ENCODE measurements at regions not wholly inside any gene's neighbourhood (a gene's known extent, or its start where the extent isn't known, plus 50 kb on each side); places are given as distances from the start of the nearest gene placed in this dataset.

DNA sequence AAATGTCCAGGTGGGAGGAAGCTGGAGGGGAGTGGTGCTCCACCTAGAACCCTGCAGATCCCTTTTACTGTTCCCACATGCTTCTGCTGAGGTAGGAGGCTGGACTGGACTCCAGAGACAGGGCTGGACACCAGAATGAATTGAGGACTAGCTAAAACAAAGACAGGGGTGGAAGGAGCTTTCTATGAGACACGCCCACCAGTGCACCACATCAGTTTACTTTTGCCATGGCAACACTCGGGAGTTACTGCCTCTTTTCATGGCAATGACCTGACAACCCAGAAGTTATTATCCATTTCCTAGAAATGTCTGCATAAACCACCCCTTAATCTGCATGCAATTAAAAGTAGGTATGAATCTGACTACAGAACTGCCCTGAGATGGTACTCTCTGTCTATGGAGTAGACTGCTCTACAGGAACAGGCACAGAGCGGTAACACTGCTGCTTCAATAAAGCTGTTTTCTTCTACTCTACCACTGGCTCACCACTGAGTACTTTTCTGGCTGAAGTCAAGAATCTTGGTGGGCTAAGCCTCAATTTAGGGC is 211.7 kb downstream of the TFAP2C start:
- BruUV-seq (replicated peaks), result no TSS peak
- Histone ChIP-seq H3K36me3 (ENCODE audit: control insufficient read depth, insufficient read depth, low read length) (no peaks in the 10 kb centered on the region), H3K27ac (ENCODE audit: low read length) (no peak overlapping the region), H3K4me1 (ENCODE audit: control insufficient read depth, insufficient read depth, low read length) (no peaks in the 10 kb centered on the region), H3K9me3 (ENCODE audit: control insufficient read depth, insufficient read depth, low read depth, low read length) (no peaks in the 10 kb centered on the region), H3K27me3 (ENCODE audit: control insufficient read depth, insufficient read depth, low read length) (peaks cover 8% of the 10 kb centered on the region; the same call in 1 of the 2 replicates), H3K4me3 (ENCODE audit: low read depth in 2 of 2, low read length in 2 of 2) (no peak overlapping the region)
- CTCF ChIA-PET, result no interaction called here
- TF ChIP-seq SIN3A (IDR thresholded peaks at IDR 0.05; ENCODE audit: borderline replicate concordance, insufficient read depth, low read depth, low read length) (no peak), POLR2AphosphoS5 (IDR thresholded peaks at IDR 0.05; ENCODE audit: low read depth, low read length) (no peak), TCF7L2 (IDR thresholded peaks at IDR 0.05; ENCODE audit: low read depth, low read length) (no peak)
- TF ChIP-seq, protein P1, sequence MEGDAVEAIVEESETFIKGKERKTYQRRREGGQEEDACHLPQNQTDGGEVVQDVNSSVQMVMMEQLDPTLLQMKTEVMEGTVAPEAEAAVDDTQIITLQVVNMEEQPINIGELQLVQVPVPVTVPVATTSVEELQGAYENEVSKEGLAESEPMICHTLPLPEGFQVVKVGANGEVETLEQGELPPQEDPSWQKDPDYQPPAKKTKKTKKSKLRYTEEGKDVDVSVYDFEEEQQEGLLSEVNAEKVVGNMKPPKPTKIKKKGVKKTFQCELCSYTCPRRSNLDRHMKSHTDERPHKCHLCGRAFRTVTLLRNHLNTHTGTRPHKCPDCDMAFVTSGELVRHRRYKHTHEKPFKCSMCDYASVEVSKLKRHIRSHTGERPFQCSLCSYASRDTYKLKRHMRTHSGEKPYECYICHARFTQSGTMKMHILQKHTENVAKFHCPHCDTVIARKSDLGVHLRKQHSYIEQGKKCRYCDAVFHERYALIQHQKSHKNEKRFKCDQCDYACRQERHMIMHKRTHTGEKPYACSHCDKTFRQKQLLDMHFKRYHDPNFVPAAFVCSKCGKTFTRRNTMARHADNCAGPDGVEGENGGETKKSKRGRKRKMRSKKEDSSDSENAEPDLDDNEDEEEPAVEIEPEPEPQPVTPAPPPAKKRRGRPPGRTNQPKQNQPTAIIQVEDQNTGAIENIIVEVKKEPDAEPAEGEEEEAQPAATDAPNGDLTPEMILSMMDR (IDR thresholded peaks at IDR 0.05), result no peak
- TF ChIP-seq, protein P2, sequence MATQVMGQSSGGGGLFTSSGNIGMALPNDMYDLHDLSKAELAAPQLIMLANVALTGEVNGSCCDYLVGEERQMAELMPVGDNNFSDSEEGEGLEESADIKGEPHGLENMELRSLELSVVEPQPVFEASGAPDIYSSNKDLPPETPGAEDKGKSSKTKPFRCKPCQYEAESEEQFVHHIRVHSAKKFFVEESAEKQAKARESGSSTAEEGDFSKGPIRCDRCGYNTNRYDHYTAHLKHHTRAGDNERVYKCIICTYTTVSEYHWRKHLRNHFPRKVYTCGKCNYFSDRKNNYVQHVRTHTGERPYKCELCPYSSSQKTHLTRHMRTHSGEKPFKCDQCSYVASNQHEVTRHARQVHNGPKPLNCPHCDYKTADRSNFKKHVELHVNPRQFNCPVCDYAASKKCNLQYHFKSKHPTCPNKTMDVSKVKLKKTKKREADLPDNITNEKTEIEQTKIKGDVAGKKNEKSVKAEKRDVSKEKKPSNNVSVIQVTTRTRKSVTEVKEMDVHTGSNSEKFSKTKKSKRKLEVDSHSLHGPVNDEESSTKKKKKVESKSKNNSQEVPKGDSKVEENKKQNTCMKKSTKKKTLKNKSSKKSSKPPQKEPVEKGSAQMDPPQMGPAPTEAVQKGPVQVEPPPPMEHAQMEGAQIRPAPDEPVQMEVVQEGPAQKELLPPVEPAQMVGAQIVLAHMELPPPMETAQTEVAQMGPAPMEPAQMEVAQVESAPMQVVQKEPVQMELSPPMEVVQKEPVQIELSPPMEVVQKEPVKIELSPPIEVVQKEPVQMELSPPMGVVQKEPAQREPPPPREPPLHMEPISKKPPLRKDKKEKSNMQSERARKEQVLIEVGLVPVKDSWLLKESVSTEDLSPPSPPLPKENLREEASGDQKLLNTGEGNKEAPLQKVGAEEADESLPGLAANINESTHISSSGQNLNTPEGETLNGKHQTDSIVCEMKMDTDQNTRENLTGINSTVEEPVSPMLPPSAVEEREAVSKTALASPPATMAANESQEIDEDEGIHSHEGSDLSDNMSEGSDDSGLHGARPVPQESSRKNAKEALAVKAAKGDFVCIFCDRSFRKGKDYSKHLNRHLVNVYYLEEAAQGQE (IDR thresholded peaks at IDR 0.05; ENCODE audit: insufficient read depth in 1 of 2, low read depth in 2 of 2, low read length in 1 of 2), result no peak
- in situ Hi-C loops (cut with HindIII; ENCODE audit: low pct_unique_long_range_greater_than_20kb, low sequenced_read_pairs) (no loop called here), intact Hi-C loops (cut with micrococcal nuclease; ENCODE audit: unreplicated experiment) (no loop called here)
- no peak for DNase-seq (ENCODE audit: low read depth, low spot score)
- POLR2A ChIA-PET, result no interaction called here
- ATAC-seq, result no peak

DNA sequence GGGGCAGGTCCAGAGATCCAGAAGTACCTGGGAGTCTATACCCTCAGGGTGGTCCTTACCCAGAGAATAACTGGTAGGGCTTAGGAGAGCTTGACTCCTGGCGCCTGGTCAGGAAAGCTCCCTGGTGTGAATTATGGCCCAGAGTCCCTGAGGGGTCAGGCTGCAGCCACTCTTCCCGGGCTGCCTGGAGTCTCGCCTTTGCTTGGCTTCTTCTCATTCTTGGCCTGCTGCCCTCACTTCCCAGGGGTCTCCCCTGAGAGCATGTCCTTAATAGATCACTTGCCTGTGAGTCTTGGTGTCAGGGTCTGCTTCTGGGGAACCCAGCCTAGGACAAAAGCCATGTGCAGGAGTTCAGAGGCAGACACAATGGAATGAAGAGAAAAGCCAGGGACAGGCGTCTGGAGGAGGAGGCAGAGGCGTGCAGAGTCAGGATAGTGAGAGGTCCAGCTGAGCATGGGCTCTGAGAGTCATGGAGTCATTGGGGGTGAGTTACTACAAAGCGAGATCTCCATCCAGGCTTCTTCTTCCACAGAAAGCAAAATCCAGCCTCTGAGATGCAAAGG is 212.3 kb downstream of the TFAP2C start:
- ChIA-PET CTCF (no interaction called here), POLR2A (no interaction called here)
- H3K36me3 ChIP-seq (ENCODE audit: control insufficient read depth, insufficient read depth, low read length), result no peaks in the 10 kb centered on the region
- H3K9me3 ChIP-seq (ENCODE audit: control insufficient read depth, insufficient read depth, low read depth, low read length), result no peaks in the 10 kb centered on the region
- BruUV-seq (replicated peaks), result no TSS peak
- TF ChIP-seq, protein P2 (IDR thresholded peaks at IDR 0.05; ENCODE audit: insufficient read depth in 1 of 2, low read depth in 2 of 2, low read length in 1 of 2), result no peak
- TF ChIP-seq SIN3A (IDR thresholded peaks at IDR 0.05; ENCODE audit: borderline replicate concordance, insufficient read depth, low read depth, low read length) (no peak), TCF7L2 (IDR thresholded peaks at IDR 0.05; ENCODE audit: low read depth, low read length) (no peak)
- in situ Hi-C loops (cut with HindIII; ENCODE audit: low pct_unique_long_range_greater_than_20kb, low sequenced_read_pairs) (no loop called here), intact Hi-C loops (cut with micrococcal nuclease; ENCODE audit: unreplicated experiment) (no loop called here)
- ATAC-seq, result no peak
- DNase-seq (ENCODE audit: low read depth, low spot score), result no peak
- no peak overlapping the region for H3K27ac ChIP-seq (ENCODE audit: low read length)
- no peaks in the 10 kb centered on the region for H3K4me1 ChIP-seq (ENCODE audit: control insufficient read depth, insufficient read depth, low read length)
- H3K4me3 ChIP-seq (ENCODE audit: low read depth in 2 of 2, low read length in 2 of 2), result no peak overlapping the region
- H3K27me3 ChIP-seq (ENCODE audit: control insufficient read depth, insufficient read depth, low read length), result peaks cover 8% of the 10 kb centered on the region; the same call in 1 of the 2 replicates
